SH-SY5Y (cell line): ENCODE measurements at regions not wholly inside any gene's neighbourhood (a gene's known extent, or its start where the extent isn't known, plus 50 kb on each side); places are given as distances from the start of the nearest gene placed in this dataset.

ENCODE experiments used
- GATA2 ChIP-seq: IDR thresholded peaks from 2 replicates; pipeline ENCODE4 v1.6.1; 2011; ENCODE audit warnings: mild to moderate bottlenecking, low read depth, low read length
- GATA3 ChIP-seq: IDR thresholded peaks from 2 replicates; pipeline ENCODE4 v1.6.1; 2011; ENCODE audit warnings: low read depth, mild to moderate bottlenecking, low read length, moderate library complexity

GRCh38 chr7:130949550-130949949, 215.5 kb upstream of the KLF14 start:
- TF ChIP-seq GATA2 (no peak), GATA3 (no peak)
